Heart left ventricle (tissue), 16 donors: ENCODE measurements at regions not wholly inside any gene's neighbourhood (a gene's known extent, or its start where the extent isn't known, plus 50 kb on each side); places are given as distances from the start of the nearest gene placed in this dataset.

Source experiments
- ATAC-seq, 4 donors: fragments of 200-7000 bp; cut with Tn5 transposase; one replicate each; pipeline ENCODE4 v1.9.1; 2020 to 2022; ENCODE audit warnings: moderate library complexity in 4 of 4, mild to moderate bottlenecking in 3 of 4, moderate number of reproducible peaks in 1 of 4
- DNase-seq, 5 donors: peaks; one replicate each; pipeline ENCODE4 v3.0.0-alpha.2; 2020
- H3K27ac ChIP-seq, 12 donors: fragments of 200-600 bp; sonication (generic) in 4 of 12; one replicate each; pipeline versions ENCODE4 v1.5.0 to v1.8.0; 2016 to 2022; ENCODE audit warnings: mild to moderate bottlenecking in 2 of 12
- H3K27me3 ChIP-seq, 9 donors: fragments of 200-600 bp; sonication (generic) in 2 of 9; one replicate each; pipeline versions ENCODE4 v1.5.1 to v1.8.0; 2016 to 2022; ENCODE audit warnings: mild to moderate bottlenecking in 3 of 9
- H3K36me3 ChIP-seq, 9 donors: fragments of 200-600 bp; sonication (generic) in 2 of 9; one replicate each; pipeline versions ENCODE4 v1.5.0 to v1.8.0; 2018 to 2022; ENCODE audit warnings: mild to moderate bottlenecking in 2 of 9
- H3K4me1 ChIP-seq, 12 donors: fragments of 200-600 bp; sonication (generic) in 4 of 12; one replicate each; pipeline versions ENCODE4 v1.5.0 to v1.8.0; 2016 to 2022; ENCODE audit warnings: mild to moderate bottlenecking in 3 of 12
- H3K4me3 ChIP-seq, 12 donors: fragments of 200-600 bp; sonication (generic) in 4 of 12; one replicate each; pipeline versions ENCODE4 v1.5.0 to v1.8.0; 2017 to 2022; ENCODE audit warnings: mild to moderate bottlenecking in 9 of 12, moderate library complexity in 4 of 12
- H3K9me3 ChIP-seq, 12 donors: fragments of 200-600 bp; sonication (generic) in 4 of 12; one replicate each; pipeline versions ENCODE4 v1.5.0 to v1.8.0; 2016 to 2022; ENCODE audit warnings: mild to moderate bottlenecking in 1 of 12
- CTCF ChIP-seq, 12 donors: fragments of 200-600 bp; sonication (generic) in 4 of 12; IDR thresholded peaks; one replicate each; pipeline versions ENCODE4 v1.5.0 to v1.8.0; 2018 to 2022; ENCODE audit warnings: antibody characterized with exemption in 12 of 12, mild to moderate bottlenecking in 5 of 12
- POLR2A ChIP-seq, 2 donors: fragments of 450-650 bp; IDR thresholded peaks; one replicate each; pipeline ENCODE4 v1.6.1; 2017; ENCODE audit warnings: antibody characterized with exemption in 2 of 2, mild to moderate bottlenecking in 2 of 2, moderate library complexity in 2 of 2
- WGBS, 4 donors: extraction: QIAGEN DNeasy Blood & Tissue Kit in 2 of 4; methylation state at CpG; one replicate each; pipeline versions ENCODE4 v1.1.5 to v1.1.7; 2013 to 2018; 5-methylcytosine and 5-hydroxymethylcytosine counted together
- intact Hi-C, 10 donors: fragments of 100-400 bp; cut with DNase I; formaldehyde crosslinking; loops; one replicate each; pipeline versions ENCODE4 v1.11.1 to v1.14.2; 2022
- donor health status: ischemic (EF 13 %, LVEDD 7.1; RV severe dilation, severe dysfunction).
- donor health status: healthy with polysubstance abuse.
- donor health status: DM: no; HTN: yes; CAD: no.
- donor health status: DM: no; HTN: no; CAD: no.
- donor health status: ischemic (EF 25% LVEDD 6.9; RV normal size, moderate dysfunction).
- donor health status: ischemic (EF 25% LVEDD 5.7; RV mildly dilated, moderate dysfunction).
- donor health status: healthy.
- donor health status: DM: yes; HTN: yes; CAD: no.
- donor health status: ischemic (EF 35%, LVEDD 5.7; RV mildly dilated, moderate dysfunction).
- donor health status: nonischemic (EF 11% LVEDD 7.7; RV severe dilation, severe dysfunction).
- donor health status: DM: yes; HTN: yes; CAD: no.
- donor health status: PGD.
- donor health status: ischemic (EF 29% LVEDD 5.4; RV normal size, mild dysfunction).
- donor health status: nonischemic (EF 23%, LVEDD 6.1; RV moderate dilation, normal function).

- Histone ChIP-seq H3K27me3 (peaks cover 0 to 7% (median 0%) of the 10 kb centered on the region in 9 donors), H3K36me3 (no peaks in the 10 kb centered on the region), H3K4me3 (no peak overlapping the region), H3K4me1 (no peaks in the 10 kb centered on the region), H3K27ac (no peak overlapping the region), H3K9me3 (no peaks in the 10 kb centered on the region)
- WGBS, 4 donors, result 87 to 93% (median 87%) methylated on average over 3 of the region's 3 CpGs
- no peak for TF ChIP-seq POLR2A (IDR thresholded peaks at IDR 0.05)
- TF ChIP-seq CTCF (IDR thresholded peaks at IDR 0.05), result no peak
- ATAC-seq (no peak), DNase-seq (no peak)
- intact Hi-C loops, result no loop called here
Observed at GRCh38 chr15:37813306-37813705, 121.1 kb upstream of the TMCO5A start.

GRCh38 chr15:37814847-37815515 is 119.5 kb upstream of the TMCO5A start:
- peaks cover 0 to 7% (median 0%) of the 10 kb centered on the region in 9 donors for H3K27me3 ChIP-seq
- ATAC-seq (no peak), DNase-seq (no peak)
- intact Hi-C loops, result no loop called here
- no peaks in the 10 kb centered on the region for H3K36me3 ChIP-seq
- no peaks in the 10 kb centered on the region for H3K9me3 ChIP-seq
- TF ChIP-seq POLR2A (IDR thresholded peaks at IDR 0.05) (no peak), CTCF (IDR thresholded peaks at IDR 0.05) (no peak)
- H3K4me1 ChIP-seq, result no peaks in the 10 kb centered on the region
- H3K4me3 ChIP-seq, result no peak overlapping the region
- 55 to 69% (median 65%) methylated on average over 5 of the region's 5 CpGs for WGBS, 4 donors
- H3K27ac ChIP-seq, result no peak overlapping the region

- Histone ChIP-seq H3K9me3 (no peaks in the 10 kb centered on the region), H3K27me3 (peaks cover 0 to 7% (median 0%) of the 10 kb centered on the region in 9 donors), H3K4me1 (no peaks in the 10 kb centered on the region), H3K27ac (no peak overlapping the region), H3K4me3 (no peak overlapping the region), H3K36me3 (no peaks in the 10 kb centered on the region)
- intact Hi-C loops, result no loop called here
- TF ChIP-seq CTCF (IDR thresholded peaks at IDR 0.05) (no peak), POLR2A (IDR thresholded peaks at IDR 0.05) (no peak)
- ATAC-seq, result no peak
- 59 to 66% (median 59%) methylated on average over 11 of the region's 11 CpGs for WGBS, 4 donors
- DNase-seq, result no peak
Observed at GRCh38 chr15:37818152-37818677, 116.2 kb upstream of the TMCO5A start.

- intact Hi-C loops, result no loop called here
- no peak overlapping the region for H3K27ac ChIP-seq
Observed at GRCh38 chr15:37819191-37819590, 115.2 kb upstream of the TMCO5A start.

More at GRCh38 chr15:37819191-37819590, 115.2 kb upstream of the TMCO5A start:
- H3K4me1 ChIP-seq, result no peaks in the 10 kb centered on the region
- no peak overlapping the region for H3K4me3 ChIP-seq
- TF ChIP-seq POLR2A (IDR thresholded peaks at IDR 0.05) (no peak), CTCF (IDR thresholded peaks at IDR 0.05) (no peak)
- H3K9me3 ChIP-seq, result no peaks in the 10 kb centered on the region
- ATAC-seq (no peak), DNase-seq (no peak)
- H3K36me3 ChIP-seq, result no peaks in the 10 kb centered on the region
- H3K27me3 ChIP-seq, result peaks cover 0 to 7% (median 0%) of the 10 kb centered on the region in 9 donors
- 53 to 79% (median 71%) methylated on average over 1 of the region's 1 CpG for WGBS, 4 donors
